Activated T-helper 17 cell treated with anti-CD3 and anti-CD28 coated beads, Interleukin-2, amount 50 U/mL, for 72 hours (primary cell): ENCODE measurements at regions not wholly inside any gene's neighbourhood (a gene's known extent, or its start where the extent isn't known, plus 50 kb on each side); places are given as distances from the start of the nearest gene placed in this dataset.

Experiments used
- ATAC-seq: fragments of 150-1000 bp; cut with Tn5 transposase; replicated peaks from 2 replicates; pipeline ENCODE4 v1.10.0; 2021; ENCODE audit warnings: mild to moderate bottlenecking, moderate library complexity
- H3K27ac Mint-ChIP-seq: one replicate; pipeline ENCODE4 v1.8.0; 2022; ENCODE audit warnings: mixed read lengths
- H3K27me3 Mint-ChIP-seq: one replicate; pipeline ENCODE4 v1.8.0; 2022; ENCODE audit warnings: mixed read lengths
- H3K36me3 Mint-ChIP-seq: one replicate; pipeline ENCODE4 v1.8.0; 2022; ENCODE audit warnings: low read depth, mild to moderate bottlenecking, mixed read lengths
- H3K4me1 Mint-ChIP-seq: one replicate; pipeline ENCODE4 v1.8.0; 2022; ENCODE audit warnings: mixed read lengths
- H3K4me3 Mint-ChIP-seq: one replicate; pipeline ENCODE4 v1.8.0; 2022; ENCODE audit warnings: mild to moderate bottlenecking, mixed read lengths
- H3K9me3 Mint-ChIP-seq: one replicate; pipeline ENCODE4 v1.8.0; 2022; ENCODE audit warnings: mixed read lengths

GRCh38 chr6:14906621-14907020 is 339.2 kb upstream of the JARID2 start:
- no peak overlapping the region for H3K4me3 Mint-ChIP-seq
- no peak overlapping the region for H3K27ac Mint-ChIP-seq
- no peaks in the 10 kb centered on the region for H3K36me3 Mint-ChIP-seq

GRCh38 chr6:14910692-14911547 is 334.9 kb upstream of the JARID2 start:
- peak; percentile 53 for ATAC-seq
- Mint-ChIP-seq H3K27ac (peak overlapping the region; percentile 79), H3K9me3 (no peaks in the 10 kb centered on the region), H3K27me3 (no peaks in the 10 kb centered on the region), H3K36me3 (no peaks in the 10 kb centered on the region), H3K4me1 (peaks cover 23% of the 10 kb centered on the region), H3K4me3 (peak overlapping the region; percentile 61)

More at GRCh38 chr6:14906621-14907020, 339.2 kb upstream of the JARID2 start:
- no peak for ATAC-seq
- peaks cover 13% of the 10 kb centered on the region for H3K4me1 Mint-ChIP-seq
- no peaks in the 10 kb centered on the region for H3K27me3 Mint-ChIP-seq
- H3K9me3 Mint-ChIP-seq: no peaks in the 10 kb centered on the region

DNA sequence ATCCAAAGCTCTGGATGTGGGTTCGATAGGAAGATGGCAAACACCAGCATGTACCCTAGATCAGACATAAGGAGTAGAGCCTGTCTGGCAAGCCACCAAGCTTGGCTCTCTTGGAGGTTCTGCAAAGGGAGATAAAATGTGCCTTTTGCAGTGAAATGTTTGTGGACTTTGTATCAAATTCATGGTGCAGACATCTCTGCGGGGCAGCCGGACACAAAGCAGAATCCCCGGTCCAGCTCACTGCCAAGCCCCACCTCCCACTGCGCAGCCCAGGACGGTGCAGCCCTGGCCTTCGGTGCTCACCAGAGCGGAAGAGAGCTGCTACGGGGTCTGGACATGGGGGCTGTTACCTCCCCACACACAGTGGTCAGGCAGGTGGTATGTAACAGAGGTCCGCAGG is 333.6 kb upstream of the JARID2 start:
- H3K4me3 Mint-ChIP-seq: no peak overlapping the region
- H3K27me3 Mint-ChIP-seq: no peaks in the 10 kb centered on the region
- H3K9me3 Mint-ChIP-seq: no peaks in the 10 kb centered on the region
- peaks cover 23% of the 10 kb centered on the region for H3K4me1 Mint-ChIP-seq
- no peaks in the 10 kb centered on the region for H3K36me3 Mint-ChIP-seq
- ATAC-seq: no peak
- no peak overlapping the region for H3K27ac Mint-ChIP-seq

GRCh38 chr6:14912706-14913105 is 333.2 kb upstream of the JARID2 start:
- H3K4me3 Mint-ChIP-seq: no peak overlapping the region

GRCh38 chr6:14913931-14914330 is 331.9 kb upstream of the JARID2 start:
- Mint-ChIP-seq H3K27ac (no peak overlapping the region), H3K9me3 (no peaks in the 10 kb centered on the region), H3K36me3 (no peaks in the 10 kb centered on the region), H3K4me3 (no peak overlapping the region), H3K4me1 (peaks cover 23% of the 10 kb centered on the region), H3K27me3 (no peaks in the 10 kb centered on the region)
- no peak for ATAC-seq

More at GRCh38 chr6:14912706-14913105, 333.2 kb upstream of the JARID2 start:
- peaks cover 23% of the 10 kb centered on the region for H3K4me1 Mint-ChIP-seq
- H3K9me3 Mint-ChIP-seq: no peaks in the 10 kb centered on the region
- H3K27me3 Mint-ChIP-seq: no peaks in the 10 kb centered on the region
- H3K27ac Mint-ChIP-seq: no peak overlapping the region
- no peak for ATAC-seq
- H3K36me3 Mint-ChIP-seq: no peaks in the 10 kb centered on the region

DNA sequence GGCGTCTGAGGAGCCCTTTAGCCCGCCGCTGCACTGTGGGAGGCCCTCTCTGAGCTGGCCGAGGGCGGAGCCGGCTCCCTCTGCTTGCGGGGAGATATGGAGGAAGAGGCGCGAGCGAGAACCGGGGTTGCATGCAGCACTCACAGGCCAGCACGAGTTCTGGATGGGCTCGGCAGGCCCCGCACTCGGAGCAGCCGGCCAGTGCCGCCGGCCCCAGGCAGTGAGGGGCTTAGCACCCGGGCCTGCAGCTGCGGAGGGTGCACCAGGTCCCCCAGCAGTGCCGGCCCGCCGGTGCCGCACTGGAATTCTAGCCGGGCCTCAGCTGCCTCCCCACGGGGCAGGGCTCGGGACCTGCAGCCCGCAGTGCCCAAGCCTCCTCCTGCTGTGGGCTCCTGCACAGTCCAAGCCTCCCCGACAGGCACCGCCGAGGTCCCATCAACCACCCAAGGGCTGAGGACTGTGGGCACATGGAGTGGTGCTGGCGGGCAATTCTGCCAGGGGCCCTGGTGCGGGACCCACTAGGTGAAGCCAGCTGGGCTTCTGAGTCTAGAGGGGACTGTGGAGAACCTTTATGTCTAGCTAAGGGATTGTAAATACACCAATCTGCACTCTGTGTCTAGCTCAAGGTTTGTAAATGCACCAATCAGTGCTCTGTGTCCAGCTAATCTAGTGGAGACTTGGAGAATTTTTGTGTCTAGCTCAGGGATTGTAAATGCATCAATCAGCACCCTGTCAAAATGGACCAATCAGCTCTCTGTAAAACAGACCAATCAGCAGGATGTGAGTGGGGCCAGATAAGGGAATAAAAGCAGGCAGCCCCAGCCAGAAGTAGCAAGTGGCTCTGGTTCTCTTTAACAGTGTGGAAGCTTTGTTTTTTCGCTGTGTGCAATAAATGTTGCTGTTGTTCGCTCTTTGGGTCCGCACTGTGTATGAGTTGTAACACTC is 329.7 kb upstream of the JARID2 start:
- no peak overlapping the region for H3K27ac Mint-ChIP-seq
- H3K9me3 Mint-ChIP-seq: no peaks in the 10 kb centered on the region
- no peak overlapping the region for H3K4me3 Mint-ChIP-seq
- H3K4me1 Mint-ChIP-seq: peaks cover 15% of the 10 kb centered on the region
- H3K27me3 Mint-ChIP-seq: no peaks in the 10 kb centered on the region
- H3K36me3 Mint-ChIP-seq: no peaks in the 10 kb centered on the region
- ATAC-seq: no peak

- no peaks in the 10 kb centered on the region for H3K36me3 Mint-ChIP-seq
- H3K27me3 Mint-ChIP-seq: no peaks in the 10 kb centered on the region
- no peak for ATAC-seq
- H3K4me1 Mint-ChIP-seq: peaks cover 5% of the 10 kb centered on the region
- no peaks in the 10 kb centered on the region for H3K9me3 Mint-ChIP-seq
- no peak overlapping the region for H3K4me3 Mint-ChIP-seq
- no peak overlapping the region for H3K27ac Mint-ChIP-seq
Measured at GRCh38 chr6:14917109-14917910, 328.6 kb upstream of the JARID2 start.

DNA sequence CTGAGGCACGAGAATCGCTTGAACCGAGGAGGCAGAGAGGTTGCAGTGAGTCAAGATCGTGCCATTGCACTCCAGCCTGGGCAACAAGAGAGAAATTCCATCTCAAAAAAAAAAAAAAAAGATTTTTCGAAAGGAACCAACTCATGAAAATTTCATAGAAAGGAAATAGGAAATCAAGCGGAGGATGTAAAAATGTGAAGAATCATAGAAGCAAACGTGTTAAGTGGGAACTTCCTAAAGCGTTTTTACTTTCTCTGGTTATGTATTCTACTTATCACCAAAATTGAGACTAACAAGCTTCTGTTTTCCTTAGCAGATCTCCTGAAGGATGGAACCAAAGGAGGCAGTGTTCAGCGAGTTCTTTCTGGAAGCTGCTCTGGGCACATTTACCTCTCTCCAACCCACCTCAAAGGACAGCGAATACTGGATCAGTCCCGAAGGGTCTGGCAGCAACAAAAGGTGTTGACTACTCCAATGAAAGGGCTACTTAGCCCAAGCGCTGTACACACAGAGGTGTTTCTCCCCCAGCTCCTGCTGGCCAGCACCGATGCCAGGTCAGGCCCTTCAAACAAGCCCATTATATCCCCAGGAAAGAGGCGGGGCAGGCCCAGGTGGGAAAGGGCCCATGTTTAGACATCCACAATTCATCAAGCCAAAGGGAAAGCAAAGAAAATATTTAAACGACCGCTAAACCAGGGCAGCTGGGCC is 327.5 kb upstream of the JARID2 start:
- Mint-ChIP-seq H3K4me1 (peaks cover 5% of the 10 kb centered on the region), H3K36me3 (no peaks in the 10 kb centered on the region), H3K4me3 (no peak overlapping the region), H3K9me3 (no peaks in the 10 kb centered on the region), H3K27ac (peak overlapping the region; percentile 10), H3K27me3 (no peaks in the 10 kb centered on the region)
- no peak for ATAC-seq

DNA sequence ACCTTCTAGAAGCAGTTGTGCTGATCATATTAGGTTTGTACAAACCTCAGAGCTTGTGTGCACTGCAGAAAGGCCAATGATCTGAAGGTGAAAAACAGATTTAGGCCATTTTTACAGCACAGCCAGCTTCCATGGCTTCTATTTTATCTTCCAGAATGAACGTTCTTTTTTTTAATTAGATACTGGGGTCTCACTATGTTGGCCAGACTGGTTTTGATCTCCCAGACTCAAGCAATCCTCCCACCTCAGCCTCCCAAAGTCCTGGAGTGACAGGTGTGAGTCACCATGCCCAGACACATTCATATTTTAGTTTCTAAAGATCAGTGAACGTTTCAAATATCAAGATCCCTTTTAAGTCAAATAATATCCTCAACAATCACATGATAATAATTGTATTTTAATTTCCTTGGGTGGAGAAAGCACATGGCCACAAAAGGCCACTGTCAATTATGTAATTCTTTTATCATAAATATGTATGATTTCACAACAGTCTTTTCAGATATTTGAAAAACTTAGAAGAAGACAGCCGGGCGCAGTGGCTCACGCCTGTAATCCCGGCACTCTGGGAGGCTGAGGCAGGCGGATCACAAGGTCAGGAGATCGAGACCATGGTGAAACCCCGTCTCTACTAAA is 326.7 kb upstream of the JARID2 start:
- Mint-ChIP-seq H3K27me3 (no peaks in the 10 kb centered on the region), H3K27ac (peak overlapping the region; percentile 10), H3K36me3 (no peaks in the 10 kb centered on the region), H3K4me3 (no peak overlapping the region), H3K4me1 (peaks cover 5% of the 10 kb centered on the region), H3K9me3 (no peaks in the 10 kb centered on the region)
- no peak for ATAC-seq

- peaks cover 5% of the 10 kb centered on the region for H3K4me1 Mint-ChIP-seq
- no peaks in the 10 kb centered on the region for H3K27me3 Mint-ChIP-seq
- H3K36me3 Mint-ChIP-seq: no peaks in the 10 kb centered on the region
- H3K27ac Mint-ChIP-seq: no peak overlapping the region
- ATAC-seq: no peak
- H3K9me3 Mint-ChIP-seq: no peaks in the 10 kb centered on the region
- H3K4me3 Mint-ChIP-seq: no peak overlapping the region
Measured at GRCh38 chr6:14920276-14920675, 325.6 kb upstream of the JARID2 start.

- H3K36me3 Mint-ChIP-seq: no peaks in the 10 kb centered on the region
Measured at GRCh38 chr6:14921170-14921569, 324.7 kb upstream of the JARID2 start.

DNA sequence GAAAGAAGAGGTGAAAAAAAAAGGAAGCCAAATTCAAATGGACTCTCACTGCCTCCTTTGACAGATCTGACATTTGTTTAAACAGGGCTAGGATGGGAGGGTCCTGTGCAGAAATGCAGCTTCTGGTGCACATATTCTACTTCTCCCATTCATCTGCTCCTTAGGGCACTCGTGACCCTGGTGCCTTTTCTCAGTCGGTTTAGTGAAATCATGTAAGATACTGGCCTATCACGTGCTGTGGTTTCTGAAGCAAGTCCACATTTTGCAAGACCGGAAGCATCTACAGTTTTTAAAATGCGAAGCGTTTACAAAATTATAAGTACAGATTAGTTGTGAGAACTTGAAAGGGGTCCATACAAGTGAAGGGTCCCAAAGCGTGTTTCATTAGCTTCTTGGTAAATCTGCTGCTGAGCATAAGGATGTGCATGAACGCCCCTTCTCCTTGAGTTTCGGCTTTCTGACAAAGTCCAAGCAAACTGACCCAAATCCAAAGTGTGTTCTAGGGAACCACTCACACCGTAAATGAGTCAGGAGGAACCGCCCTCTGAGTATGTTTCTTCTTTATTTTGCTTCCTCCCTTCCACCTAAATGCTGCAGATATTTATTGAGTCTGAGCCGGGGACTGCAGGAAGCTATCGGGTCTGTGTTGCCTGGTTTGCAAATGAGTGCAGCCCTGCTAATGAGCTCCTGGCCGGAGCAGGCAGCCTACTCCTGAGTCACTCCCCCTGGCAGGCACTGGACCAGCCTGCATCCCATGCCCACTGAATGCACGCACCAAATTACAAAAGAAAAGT is 323.8 kb upstream of the JARID2 start:
- no peaks in the 10 kb centered on the region for H3K4me1 Mint-ChIP-seq
- H3K9me3 Mint-ChIP-seq: no peaks in the 10 kb centered on the region
- ATAC-seq: no peak
- H3K36me3 Mint-ChIP-seq: no peaks in the 10 kb centered on the region
- H3K4me3 Mint-ChIP-seq: no peak overlapping the region
- H3K27ac Mint-ChIP-seq: no peak overlapping the region
- H3K27me3 Mint-ChIP-seq: no peaks in the 10 kb centered on the region

More at GRCh38 chr6:14921170-14921569, 324.7 kb upstream of the JARID2 start:
- H3K27ac Mint-ChIP-seq: no peak overlapping the region
- no peaks in the 10 kb centered on the region for H3K4me1 Mint-ChIP-seq
- H3K9me3 Mint-ChIP-seq: no peaks in the 10 kb centered on the region
- H3K4me3 Mint-ChIP-seq: no peak overlapping the region
- H3K27me3 Mint-ChIP-seq: no peaks in the 10 kb centered on the region
- ATAC-seq: no peak
